ENCODE measurements at regions not wholly inside any gene's neighbourhood (a gene's known extent, or its start where the extent isn't known, plus 50 kb on each side); places are given as distances from the start of the nearest gene placed in this dataset.
"Not testable (repeated sequence)": the region's sequence is repeated elsewhere in the genome, so short reads cannot be mapped to it uniquely, and the experiment has no call there.

DNA sequence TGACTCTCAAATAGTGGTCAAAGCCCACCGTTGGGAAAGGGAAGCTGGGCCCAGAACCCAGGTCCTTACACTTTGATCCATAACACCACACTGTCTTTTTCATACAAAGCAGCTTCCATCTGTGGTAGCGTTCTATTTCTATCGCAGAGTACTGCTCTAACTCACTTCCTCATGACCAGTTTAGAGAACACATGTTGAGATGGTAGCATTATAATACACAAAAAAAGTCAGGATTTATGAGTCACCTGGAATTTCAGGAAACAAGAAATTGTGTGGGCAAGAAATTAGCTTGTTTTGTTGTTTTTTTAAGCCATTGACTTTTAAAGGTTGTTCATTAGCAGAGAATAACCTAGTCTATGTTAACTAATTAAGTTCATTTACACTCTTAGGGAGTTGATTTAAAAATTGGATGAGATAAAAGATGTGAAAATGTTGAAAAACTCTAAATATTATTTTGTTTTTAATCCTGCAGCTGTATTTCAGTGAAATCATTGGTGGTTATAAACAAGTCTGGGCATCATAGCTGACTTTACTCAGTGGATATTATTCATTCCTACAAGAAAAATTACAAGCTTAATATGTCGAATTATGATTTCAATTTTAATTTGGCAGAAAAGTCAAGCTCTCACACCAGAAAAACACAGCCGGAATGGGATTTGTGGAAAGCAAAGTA, 1011.1 kb upstream of the HS3ST1 start:
- DNase-seq, result no peak

DNA sequence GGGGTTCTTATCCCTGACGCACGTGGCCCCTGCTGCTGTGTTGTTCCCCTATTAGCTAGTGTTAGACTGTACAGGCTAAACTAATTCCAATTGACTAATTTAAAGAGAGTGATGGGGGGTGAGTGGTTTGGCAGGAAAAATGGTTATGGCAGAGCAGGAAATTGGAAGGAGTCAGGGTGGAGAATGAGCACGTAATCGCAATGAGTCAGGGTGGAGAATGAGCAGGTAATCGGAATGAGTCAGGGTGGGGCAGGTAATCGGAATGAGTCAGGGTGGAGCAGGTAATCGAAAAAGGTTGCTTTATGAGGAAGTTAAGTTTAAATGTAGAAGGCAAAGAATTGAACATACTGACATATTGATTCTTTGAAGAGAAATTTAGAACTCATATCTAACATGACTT, 1002.6 kb upstream of the HS3ST1 start:
- not testable (repeated sequence) for DNase-seq

DNA sequence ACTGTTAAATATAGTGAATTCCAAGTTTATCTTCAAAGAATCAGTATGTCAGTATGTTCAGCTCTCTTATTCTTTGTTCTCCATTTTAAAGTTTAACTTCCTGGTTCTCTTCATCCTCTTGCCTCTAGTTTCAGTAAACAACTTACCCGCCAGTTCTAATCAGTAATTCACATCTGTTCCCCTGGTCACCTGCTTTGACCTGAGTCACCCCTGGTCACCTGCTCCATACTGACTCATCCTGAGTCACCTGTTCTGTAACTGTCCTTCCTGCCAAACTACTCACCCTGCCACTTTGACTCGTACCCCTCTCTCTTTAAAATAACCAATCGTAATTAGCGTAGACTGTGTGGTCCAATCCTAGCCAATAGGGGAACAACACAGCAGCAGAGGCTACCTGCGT, 992.7 kb upstream of the HS3ST1 start:
- no peak for DNase-seq

DNA sequence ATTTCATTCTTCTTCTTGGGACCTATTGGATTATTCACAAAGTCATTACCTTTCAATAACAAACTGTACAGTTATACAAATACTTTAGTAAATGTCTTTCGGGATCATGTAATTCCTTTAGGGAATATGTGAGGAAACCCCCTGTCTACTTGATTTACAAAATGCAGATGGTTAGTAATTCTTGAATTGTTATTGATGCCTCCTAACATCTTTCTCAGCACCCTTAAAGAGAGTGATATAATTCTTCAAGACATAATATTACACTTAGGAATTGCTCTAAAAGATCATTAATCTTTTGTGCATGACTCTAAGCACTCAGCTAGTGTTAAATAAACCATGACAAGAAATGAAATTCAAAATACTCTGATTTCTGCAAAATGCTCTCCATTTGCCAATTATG, 988.1 kb upstream of the HS3ST1 start:
- no peak for DNase-seq

DNA sequence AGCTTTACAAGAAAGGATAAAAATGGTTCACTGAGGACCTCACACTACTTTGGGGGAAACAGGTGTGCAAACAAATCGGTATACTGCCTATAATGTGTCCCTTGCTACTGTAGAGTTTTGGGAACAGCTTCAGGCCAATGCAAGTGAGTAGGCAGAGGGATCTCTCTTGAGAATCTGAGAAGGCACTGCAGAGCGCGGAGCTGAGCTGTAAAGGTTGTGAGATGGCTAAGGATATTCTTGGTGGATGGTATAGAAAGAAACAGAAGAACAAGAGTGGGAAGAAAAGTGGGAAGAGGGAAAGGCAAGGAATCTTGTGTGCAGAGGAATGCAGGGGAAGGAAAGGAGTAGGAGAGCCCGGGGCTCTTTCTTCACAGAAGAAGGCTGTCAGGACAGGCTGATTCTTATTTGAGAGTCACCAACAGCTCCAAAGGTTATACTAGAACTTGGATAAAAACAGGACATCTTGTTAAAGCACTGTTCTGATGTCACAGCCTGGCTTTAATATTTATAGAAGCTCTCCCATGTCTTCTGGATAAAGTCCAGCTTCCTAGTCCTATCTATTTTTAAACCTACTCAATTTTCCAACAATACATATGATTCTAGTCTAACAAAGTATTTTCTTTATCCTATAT, 985.6 kb upstream of the HS3ST1 start:
- no peak for DNase-seq

DNA sequence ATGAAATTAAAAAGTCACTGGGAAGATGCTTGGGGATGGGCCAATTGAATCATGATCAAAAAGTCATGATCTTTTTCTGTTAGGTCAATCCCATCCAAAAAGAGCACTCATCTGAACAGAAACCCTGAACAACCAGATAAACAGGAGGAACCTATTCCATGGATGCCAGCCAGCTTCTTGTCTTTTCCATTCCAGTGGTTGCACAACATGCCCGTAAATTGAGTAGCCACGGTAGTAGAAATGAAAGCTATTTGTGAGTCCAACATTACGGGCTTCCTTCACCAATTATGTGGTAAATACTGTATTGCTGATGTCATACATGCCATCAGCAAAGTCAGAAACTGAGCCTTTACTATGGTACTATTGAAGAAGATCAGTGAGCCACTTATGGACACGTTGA, 982.4 kb upstream of the HS3ST1 start:
- DNase-seq, result no peak

DNA sequence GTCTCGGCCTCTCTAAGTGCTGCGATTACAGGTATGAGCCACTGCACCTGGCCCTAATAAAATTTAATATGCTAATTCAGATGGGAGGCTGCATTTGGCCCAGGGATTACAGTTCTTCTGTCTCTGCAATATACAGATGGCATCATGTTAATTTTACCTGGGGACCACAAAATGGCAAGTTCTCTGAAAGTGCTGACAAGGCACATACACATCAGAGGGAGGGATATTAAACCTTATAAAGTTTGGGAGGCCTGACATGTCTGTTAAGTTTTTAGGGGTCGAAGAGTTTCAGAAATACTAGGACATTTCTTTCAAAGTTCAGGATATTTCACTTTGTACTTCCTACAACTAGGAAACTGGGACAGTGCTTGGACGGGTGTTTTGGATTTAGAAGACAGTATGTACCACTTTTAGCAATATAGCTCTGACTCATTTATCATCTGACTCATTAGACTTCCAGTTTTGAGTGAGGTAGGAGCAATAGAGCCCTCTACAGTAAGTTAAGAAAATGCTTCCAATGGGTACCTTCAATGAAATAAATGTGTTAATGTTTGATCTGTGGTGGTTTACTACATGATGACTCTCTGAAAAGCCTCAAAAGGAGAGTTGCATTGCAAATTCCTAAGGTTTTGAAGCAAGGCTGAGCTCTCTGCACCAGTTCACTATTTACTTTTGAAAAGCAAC, 981.0 kb upstream of the HS3ST1 start:
- no peak for DNase-seq

DNA sequence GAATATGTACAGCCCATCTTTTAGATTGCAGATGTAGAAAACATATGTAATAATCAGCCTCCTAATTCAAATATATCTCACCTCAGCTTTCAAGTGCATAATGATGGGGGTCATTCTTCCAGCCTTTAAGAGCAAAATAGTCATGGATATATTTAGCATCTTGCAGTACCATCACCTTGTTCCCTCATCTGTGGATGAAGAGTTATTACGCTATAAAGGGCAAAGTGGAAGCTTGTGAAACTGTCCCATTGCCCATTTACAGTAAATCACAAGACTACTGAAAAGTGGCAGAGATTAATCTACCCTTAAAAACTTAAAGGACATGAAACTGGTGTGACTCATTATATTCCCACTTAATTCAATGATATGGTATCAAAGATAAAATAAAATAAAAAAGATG, 979.7 kb upstream of the HS3ST1 start:
- no peak for DNase-seq

DNA sequence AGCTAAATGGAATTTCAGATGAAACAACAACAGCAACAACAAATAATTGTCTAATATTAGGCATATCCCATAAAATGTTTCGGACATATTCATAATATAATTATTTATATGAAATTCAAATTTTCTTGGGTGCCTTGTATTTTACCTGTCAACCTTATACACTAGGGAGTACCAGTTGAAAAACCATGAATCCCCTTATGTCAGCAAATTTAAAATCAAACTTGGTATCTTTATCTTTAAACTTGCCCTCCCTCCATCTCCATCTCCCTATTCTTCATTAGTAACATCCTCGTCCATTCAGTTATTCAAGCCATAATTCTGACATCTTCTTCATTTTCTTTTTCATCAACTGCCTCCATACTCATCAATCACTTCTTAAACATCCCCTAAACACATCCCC, 974.5 kb upstream of the HS3ST1 start:
- DNase-seq, result no peak

DNA sequence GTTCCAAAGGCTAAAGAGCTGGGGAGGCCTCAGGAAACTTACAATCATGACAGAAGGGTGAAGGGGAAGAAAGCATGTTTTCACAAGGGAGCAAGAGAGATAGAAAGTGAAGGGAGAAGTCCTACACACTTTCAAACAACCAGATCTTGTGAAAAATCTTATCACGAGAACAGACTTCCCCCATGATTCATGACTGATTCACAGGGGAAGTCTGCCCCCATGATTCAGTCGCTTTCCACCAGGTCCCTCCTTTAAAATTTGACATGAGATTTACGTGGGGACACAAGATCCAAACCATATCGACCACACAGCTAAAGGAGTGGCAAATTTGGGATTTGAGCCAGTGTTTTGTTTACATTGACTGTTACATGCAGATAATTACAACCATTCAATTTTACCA, 971.1 kb upstream of the HS3ST1 start:
- DNase-seq, result no peak

DNA sequence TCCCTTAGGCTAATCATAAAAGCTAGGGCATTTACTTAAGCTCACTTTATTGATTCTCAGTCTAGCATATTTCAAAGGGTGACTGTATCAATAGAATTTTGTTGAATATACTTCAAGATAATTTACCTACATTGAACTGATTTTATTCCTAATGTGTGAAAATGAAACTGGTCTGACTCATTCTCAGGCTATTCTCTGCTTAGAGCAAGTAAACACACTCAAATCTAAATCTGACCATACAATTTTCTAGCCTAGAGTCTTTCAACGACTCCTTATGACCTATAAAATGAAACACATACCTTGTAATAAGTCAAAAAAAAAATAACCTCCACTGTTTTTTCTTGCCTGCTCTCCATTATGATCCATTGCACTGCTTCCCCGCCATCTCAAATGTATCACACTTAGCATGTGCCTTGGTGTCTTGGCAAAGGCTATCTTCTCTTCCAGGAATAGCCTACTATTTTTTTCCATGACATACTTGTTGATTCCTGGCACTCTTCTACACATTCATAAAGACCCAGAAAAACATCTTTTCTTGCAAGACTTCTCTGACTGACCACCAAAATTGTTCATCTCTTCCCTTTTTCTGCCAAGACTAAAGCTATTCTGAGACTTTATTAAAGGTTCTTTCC, 965.1 kb upstream of the HS3ST1 start:
- DNase-seq, result no peak

DNA sequence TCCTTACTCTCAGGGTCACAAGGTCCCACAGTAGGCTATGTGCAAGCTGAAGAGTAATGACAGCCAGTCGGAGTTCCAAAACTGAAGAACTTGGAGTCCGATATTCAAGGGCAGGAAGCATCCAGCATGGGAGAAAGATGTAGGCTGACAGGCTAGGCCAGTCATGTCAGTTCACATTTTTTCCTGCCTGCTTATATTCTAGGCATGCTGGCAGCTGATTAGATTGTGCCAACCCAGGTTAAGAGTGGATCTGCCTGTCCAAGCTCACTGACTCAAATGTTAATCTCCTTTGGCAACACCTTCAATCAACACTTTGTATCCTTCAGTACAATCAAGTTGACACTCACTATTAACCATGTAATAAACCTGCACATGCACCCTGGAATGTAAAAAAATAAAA, 960.9 kb upstream of the HS3ST1 start:
- DNase-seq, result no peak

DNA sequence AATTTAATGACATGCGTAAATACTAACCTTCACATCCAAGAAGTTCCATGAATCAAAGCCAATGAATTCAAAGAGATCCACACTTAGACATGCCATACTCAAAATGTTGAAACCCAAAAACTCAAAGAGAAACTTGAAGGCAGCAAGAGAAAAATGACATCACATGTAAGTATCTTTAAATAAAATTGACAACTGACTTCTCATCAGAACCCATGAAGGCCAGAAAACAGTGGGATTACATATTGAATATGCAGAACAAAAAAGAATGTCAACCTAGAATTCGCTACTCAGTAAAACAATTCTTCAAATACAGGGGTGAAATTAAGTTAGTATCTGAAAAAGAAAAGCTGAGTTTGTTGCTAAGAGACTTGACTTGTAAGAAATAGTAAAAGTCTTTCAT, 953.9 kb upstream of the HS3ST1 start:
- DNase-seq, result no peak

DNA sequence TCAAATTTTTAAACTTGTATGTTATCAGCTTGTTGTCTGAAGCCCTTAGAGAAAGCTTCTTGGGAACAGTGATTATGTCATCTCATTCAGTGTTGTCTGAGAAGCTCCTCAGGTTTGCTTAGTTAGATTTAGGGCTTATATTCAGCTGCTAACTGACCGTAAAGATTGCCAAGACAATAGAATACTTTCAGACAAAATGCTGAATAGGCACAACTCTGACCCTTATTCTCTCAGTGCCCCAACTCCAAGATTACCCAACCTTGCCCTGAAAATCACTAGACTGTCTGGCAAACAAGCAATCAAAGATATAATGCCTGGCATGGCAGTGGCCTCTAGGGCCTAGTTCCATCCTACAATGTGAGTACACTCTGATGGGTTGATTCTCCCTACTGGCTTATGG, 950.5 kb upstream of the HS3ST1 start:
- no peak for DNase-seq

DNA sequence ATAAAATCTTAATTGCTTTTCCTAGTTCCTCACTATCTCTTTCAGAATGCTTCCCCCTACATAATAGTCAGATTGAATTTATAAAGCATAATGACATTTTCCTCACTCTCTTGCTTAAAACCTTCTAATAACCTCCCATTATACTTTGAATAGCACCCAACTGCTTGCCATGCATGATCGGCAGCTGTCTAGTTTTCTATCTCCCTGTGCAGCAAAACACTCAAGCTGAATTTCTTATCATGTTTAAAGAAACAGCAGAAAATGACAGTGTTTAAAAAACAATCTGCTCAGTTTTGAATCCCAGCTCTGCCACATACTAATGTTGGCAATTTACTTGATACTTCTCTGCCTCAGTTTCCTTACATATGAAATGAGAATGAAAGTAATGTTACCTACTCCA, 947.1 kb upstream of the HS3ST1 start:
- DNase-seq, result no peak

DNA sequence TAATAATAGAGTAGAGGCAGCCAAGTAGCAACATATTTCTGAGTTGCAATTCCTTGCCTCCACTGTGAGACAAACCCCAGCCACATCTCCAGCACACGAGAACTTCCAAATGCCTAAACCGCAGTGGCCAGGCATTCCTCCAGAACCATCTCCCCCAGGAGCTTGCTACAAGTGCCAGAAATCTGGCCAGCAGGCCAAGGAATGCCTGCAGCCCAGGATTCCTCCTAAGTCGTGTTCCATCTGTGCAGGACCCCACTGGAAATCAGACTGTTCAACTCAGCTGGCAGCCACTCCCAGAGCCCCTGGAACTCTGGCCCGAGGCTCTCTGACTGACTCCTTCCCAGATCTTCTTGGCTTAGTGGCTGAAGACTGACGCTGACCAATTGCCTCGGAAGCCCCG, 937.2 kb upstream of the HS3ST1 start:
- not testable (repeated sequence) for DNase-seq

DNA sequence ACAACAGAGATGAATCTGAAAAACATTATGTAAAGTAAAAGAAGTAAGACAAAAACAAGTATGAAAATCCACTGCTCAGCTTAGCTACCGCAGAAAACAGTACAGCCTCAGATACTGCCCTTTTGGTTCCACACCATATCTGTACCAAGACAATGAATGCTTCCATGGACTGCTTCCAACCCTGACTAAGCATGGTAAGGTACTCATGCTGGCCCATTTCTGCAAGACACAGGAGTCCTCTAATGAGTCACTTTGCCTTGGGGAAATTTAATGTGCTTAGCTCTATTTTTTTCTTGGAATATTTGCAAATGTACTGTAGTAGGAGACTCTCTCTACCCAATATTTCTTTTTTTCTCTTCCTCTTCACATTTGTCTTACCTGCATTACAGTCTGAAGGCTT, 931.7 kb upstream of the HS3ST1 start:
- no peak for DNase-seq

DNA sequence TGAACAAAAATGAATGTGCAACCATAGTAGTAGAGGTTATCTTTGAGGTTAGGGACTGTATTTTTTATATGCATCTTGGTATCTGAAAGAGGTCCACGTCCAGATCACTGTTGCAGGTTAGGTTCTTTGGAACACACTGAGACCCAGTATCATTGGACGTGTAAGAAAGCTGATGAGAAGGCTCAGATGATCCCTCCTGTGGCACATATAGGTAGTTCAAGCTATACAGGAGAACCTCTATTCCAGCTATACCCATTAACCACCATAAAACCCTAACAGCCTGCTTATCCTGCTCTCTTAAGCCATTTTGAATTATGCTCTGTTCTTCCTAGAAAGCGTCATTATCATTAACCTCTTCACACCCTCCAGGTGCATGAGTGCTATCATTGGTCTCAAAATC, 930.7 kb upstream of the HS3ST1 start:
- no peak for DNase-seq

DNA sequence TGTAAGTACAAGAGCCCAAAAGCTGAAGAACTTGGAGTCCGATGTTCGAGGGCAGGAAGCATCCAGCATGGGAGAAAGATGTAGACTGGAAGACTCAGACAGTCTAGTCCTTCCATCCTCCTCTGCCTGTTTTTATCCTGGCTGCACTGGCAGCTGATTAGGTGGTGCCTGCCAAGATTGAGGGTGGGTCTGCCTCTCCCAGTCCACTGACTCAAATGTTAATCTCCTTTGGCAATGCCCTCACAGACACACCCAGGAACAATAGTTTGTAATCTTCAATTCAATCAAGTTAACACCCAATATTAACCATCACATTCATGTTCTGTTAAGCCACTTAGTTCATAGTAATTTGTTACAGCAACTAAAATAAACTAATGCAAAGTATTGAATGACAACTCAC, 904.4 kb upstream of the HS3ST1 start:
- not testable (repeated sequence) for DNase-seq

DNA sequence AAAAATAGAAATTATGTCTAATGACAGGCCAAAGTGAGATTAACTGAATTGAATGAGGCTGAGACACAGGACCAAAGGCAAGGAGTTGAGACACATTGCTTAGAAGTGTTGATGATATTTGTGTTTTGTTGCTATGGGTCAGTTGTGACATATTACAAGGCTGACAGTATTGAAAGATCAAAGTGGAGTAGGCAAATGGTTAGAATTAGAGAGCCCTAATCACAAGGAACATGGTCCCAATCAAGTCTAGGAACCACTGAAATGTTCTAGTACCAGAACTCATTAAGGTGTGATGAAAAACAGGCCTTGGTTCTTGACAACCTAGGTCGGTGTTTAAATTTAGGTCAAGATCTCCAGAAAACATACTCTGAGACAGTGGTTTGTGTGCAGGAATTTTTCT, 896.3 kb upstream of the HS3ST1 start:
- DNase-seq, result no peak

DNA sequence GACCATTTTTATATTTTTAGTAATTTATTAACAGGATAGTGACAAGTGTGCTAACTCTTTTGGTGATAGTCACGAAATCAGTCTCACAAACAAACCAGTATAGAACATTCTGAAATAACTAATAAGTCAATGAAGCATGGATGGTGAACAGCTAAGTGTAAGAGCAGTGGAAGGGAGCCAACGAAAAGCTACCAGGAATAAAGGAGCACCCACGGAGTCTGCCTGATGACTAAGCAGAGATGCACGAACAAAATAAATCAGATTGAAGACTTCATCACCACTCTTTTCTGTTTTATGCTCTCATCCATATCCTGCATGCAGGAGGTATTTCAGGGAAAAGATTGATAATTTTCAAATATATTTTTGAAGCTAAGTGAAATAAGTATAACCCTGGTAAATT, 891.1 kb upstream of the HS3ST1 start:
- no peak for DNase-seq

DNA sequence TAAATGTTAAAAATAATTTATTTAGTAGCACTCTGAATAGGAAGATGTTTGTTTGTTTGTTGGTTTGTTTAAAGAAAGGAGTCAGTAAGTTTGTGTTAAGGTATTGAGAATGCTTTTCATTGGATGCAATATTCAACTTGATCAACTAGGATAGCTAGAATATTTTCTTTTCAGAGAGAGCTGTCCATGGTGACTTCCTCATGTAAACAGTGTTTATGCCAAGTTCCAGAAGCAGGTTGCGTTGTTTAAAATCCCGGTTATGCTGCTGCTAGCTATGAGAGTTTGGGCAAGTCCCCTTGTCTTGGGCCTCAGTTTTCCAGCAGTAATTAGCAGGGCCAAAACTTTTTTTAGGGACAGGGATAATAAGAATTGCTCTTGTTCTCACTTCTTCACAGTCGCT, 876.2 kb upstream of the HS3ST1 start:
- no peak for DNase-seq

DNA sequence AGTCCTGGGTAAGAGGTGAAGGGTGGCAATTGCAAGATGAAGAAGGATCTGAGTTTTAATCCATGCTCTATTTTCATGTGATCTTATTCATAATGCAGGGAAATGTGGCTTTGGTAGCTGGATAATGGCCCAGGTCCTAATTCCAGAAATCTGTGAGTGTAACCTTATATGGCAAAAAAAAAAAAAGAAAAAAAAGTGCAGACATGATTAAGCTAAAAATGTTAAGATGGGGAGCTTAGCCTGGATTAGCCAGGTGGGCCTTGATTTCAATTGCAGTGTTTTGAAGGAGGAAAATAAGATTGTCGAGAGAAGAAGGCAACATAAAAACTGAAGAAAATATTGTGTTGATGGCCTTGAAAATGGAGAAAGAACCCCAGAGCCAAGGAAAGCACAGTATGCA, 867.7 kb upstream of the HS3ST1 start:
- no peak for DNase-seq

DNA sequence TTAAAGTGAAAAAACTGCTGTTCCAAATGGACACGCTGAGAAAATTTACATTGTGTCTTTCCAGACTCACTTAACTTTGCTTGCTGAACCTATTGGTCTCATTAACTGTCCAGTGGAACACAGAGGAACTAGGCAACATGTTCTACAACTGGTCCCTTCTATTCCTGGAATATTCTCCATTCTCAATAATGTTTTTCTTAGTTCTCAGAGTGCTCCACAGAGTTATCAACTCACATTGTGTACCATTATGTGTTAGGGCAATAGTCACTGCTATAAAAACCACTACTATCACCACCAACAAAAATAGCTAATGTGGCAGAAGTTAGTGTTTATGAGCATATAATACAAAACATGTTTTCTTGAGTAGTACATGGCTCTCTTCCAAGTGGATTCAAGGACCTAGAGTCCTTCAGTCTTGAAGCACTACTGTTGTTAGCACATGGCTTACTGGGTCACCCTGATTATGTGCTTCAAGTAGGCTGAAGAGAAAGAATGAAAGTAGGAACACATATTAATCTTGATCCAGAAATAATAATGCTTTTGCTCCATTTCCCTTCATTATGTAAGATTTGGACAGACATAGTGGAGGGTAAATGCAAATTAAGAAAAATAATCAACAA, 865.3 kb upstream of the HS3ST1 start:
- no peak for DNase-seq

Data from CD4-positive, alpha-beta T cell treated with Interferon alpha-2 for 1 hour (primary cell).